Esophagus muscularis mucosa (tissue), 3 donors: ENCODE measurements at regions not wholly inside any gene's neighbourhood (a gene's known extent, or its start where the extent isn't known, plus 50 kb on each side); places are given as distances from the start of the nearest gene placed in this dataset.

Experiments used
- POLR2A ChIP-seq: fragments of 450-650 bp; IDR thresholded peaks from one replicate; pipeline ENCODE4 v1.6.1; 2017; ENCODE audit warnings: antibody characterized with exemption, moderate library complexity, mild to moderate bottlenecking, low read depth
- POLR2AphosphoS5 ChIP-seq, 2 donors: sonication (generic); formaldehyde crosslinking; IDR thresholded peaks; one replicate each; pipeline ENCODE4 v1.6.1; 2017; ENCODE audit warnings: antibody characterized with exemption in 2 of 2
- TF ChIP-seq, protein P1 (sequence below), 3 experiments: fragments of 200-600 bp in 2 of 3; fragments of 450-650 bp in 1 of 3; sonication (generic) in 2 of 3; IDR thresholded peaks; one replicate each; pipeline ENCODE4 v1.5.1; 2017 to 2019; ENCODE audit warnings: antibody characterized with exemption in 3 of 3, mild to moderate bottlenecking in 2 of 3, moderate library complexity in 1 of 3

DNA sequence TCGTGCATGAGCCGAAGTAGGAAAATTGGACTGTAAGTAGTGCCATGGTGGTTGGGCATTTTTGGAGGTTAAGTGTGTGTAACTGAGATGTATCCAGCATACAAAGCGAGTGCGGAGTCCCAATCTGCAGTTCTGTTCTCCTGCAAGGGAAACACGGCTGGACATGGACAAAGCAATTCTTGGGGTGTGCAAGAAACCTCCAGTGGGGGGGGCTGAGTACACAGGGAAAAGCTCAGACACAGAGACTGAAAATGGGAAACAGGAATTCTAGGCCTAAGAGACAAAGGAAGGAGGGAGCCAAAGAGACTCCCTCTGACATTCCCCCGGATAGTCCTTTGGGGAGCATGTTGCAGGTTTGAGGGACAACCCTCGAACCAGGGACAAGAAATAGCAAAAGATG is 83.2 kb upstream of the PLSCR4 start:
- TF ChIP-seq, protein P1, sequence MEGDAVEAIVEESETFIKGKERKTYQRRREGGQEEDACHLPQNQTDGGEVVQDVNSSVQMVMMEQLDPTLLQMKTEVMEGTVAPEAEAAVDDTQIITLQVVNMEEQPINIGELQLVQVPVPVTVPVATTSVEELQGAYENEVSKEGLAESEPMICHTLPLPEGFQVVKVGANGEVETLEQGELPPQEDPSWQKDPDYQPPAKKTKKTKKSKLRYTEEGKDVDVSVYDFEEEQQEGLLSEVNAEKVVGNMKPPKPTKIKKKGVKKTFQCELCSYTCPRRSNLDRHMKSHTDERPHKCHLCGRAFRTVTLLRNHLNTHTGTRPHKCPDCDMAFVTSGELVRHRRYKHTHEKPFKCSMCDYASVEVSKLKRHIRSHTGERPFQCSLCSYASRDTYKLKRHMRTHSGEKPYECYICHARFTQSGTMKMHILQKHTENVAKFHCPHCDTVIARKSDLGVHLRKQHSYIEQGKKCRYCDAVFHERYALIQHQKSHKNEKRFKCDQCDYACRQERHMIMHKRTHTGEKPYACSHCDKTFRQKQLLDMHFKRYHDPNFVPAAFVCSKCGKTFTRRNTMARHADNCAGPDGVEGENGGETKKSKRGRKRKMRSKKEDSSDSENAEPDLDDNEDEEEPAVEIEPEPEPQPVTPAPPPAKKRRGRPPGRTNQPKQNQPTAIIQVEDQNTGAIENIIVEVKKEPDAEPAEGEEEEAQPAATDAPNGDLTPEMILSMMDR (IDR thresholded peaks at IDR 0.05): peak; percentile 26 to 42 (median 34)
- TF ChIP-seq POLR2A: no peak
- TF ChIP-seq POLR2AphosphoS5 (IDR thresholded peaks at IDR 0.05): no peak
